Spleen (tissue), 11 donors: ENCODE measurements at regions not wholly inside any gene's neighbourhood (a gene's known extent, or its start where the extent isn't known, plus 50 kb on each side); places are given as distances from the start of the nearest gene placed in this dataset.

Experiments
- DNase-seq: peaks from one replicate; pipeline ENCODE4 v3.0.0-alpha.2; 2020
- H3K27ac ChIP-seq, 8 donors: fragments of 200-600 bp; sonication (generic) in 7 of 8; 1 replicate in 4 of 8; 2 replicates in 4 of 8; pipeline versions ENCODE4 v1.5.0 to v1.8.0; 2016 to 2021; ENCODE audit warnings: inconsistent platforms in 4 of 8, mild to moderate bottlenecking in 4 of 8, moderate library complexity in 1 of 8
- H3K27me3 ChIP-seq, 7 donors: fragments of 200-600 bp; sonication (generic) in 6 of 7; replicated peaks in 1 of 7; 1 replicate in 4 of 7; 2 replicates in 3 of 7; pipeline versions ENCODE4 v1.5.0 to v1.8.0; 2016 to 2021; ENCODE audit warnings: inconsistent platforms in 3 of 7, mild to moderate bottlenecking in 1 of 7
- H3K36me3 ChIP-seq, 6 donors: fragments of 200-600 bp; sonication (generic) in 5 of 6; 1 replicate in 4 of 6; 2 replicates in 2 of 6; pipeline versions ENCODE4 v1.5.0 to v1.8.0; 2016 to 2021; ENCODE audit warnings: inconsistent platforms in 2 of 6
- H3K4me1 ChIP-seq, 6 donors: fragments of 200-600 bp; sonication (generic) in 5 of 6; 1 replicate in 3 of 6; 2 replicates in 3 of 6; pipeline versions ENCODE4 v1.5.0 to v1.8.0; 2016 to 2021; ENCODE audit warnings: inconsistent platforms in 3 of 6
- H3K4me3 ChIP-seq, 8 donors: fragments of 200-600 bp; sonication (generic) in 7 of 8; 1 replicate in 4 of 8; 2 replicates in 4 of 8; pipeline versions ENCODE4 v1.5.0 to v1.8.0; 2016 to 2021; ENCODE audit warnings: inconsistent platforms in 4 of 8, mild to moderate bottlenecking in 4 of 8, moderate library complexity in 2 of 8
- H3K9me3 ChIP-seq, 8 donors: fragments of 200-600 bp; sonication (generic) in 7 of 8; 1 replicate in 4 of 8; 2 replicates in 4 of 8; pipeline versions ENCODE4 v1.5.0 to v1.8.0; 2016 to 2021; ENCODE audit warnings: inconsistent platforms in 4 of 8
- POLR2A ChIP-seq, 3 donors: fragments of 450-650 bp; IDR thresholded peaks; one replicate each; pipeline ENCODE4 v1.5.1; 2017; ENCODE audit warnings: antibody characterized with exemption in 3 of 3, mild to moderate bottlenecking in 1 of 3
- POLR2AphosphoS5 ChIP-seq, 3 donors: sonication (generic); formaldehyde crosslinking; IDR thresholded peaks; one replicate each; pipeline ENCODE4 v1.5.1; 2017; ENCODE audit warnings: antibody characterized with exemption in 3 of 3
- WGBS, 5 donors: extraction: QIAGEN DNeasy Blood & Tissue Kit in 3 of 5; methylation state at CpG; one replicate each; pipeline versions ENCODE4 v1.1.5 to v1.1.7; 2013 to 2018; 5-methylcytosine and 5-hydroxymethylcytosine counted together
- intact Hi-C: fragments of 100-400 bp; cut with DNase I; formaldehyde crosslinking; loops from one replicate; pipeline ENCODE4 v1.15.0; 2023; ENCODE audit warnings: low total_unique reads
- TF ChIP-seq, protein P1 (sequence below), 11 experiments: fragments of 200-600 bp in 7 of 11; fragments of 450-650 bp in 4 of 11; sonication (generic) in 4 of 11; IDR thresholded peaks in 8 of 11; conservative IDR thresholded peaks in 3 of 11; 1 replicate in 7 of 11; 2 replicates in 4 of 11; pipeline versions ENCODE4 v1.4.0 to v1.8.0; 2016 to 2021; ENCODE audit warnings: antibody characterized with exemption in 11 of 11, inconsistent platforms in 4 of 11, mild to moderate bottlenecking in 1 of 11
- donor health status: healthy with polysubstance abuse.
- donor health status: DM: no; HTN: no; CAD: no; lungs with moderate emphysema.
- donor health status: DM: no; HTN: no; CAD: no.
- donor health status: Bipolar disorder and iron deficiency.
- donor health status: healthy.
- donor health status: DM: no; HTN: no; CAD: no.
- donor health status: DM: yes; HTN: yes; CAD: no.

DNA sequence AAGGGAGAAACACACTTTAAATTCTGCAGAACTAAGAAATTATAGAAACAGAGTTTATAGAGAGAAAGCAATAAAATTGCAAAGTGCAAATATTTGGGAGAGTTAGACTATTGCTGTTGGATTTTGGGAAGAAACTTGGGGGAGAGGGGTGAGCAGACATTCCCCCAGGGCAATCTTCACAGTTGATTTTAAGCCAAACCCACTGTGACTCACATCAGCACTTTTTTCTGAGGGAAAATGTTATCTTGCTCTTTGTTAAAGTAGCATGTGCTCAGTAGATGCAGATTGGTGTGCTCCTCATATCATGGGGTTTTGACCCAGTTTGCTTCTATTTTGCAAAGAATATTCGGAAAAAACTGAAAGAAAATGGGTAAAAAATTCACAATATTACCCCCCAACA lies 367.6 kb downstream of the CDH11 start:
- Histone ChIP-seq H3K27me3 (no peaks in the 10 kb centered on the region), H3K4me3 (no peak overlapping the region), H3K9me3 (peaks cover 0 to 4% (median 0%) of the 10 kb centered on the region in 8 donors), H3K36me3 (no peaks in the 10 kb centered on the region), H3K27ac (no peak overlapping the region), H3K4me1 (no peaks in the 10 kb centered on the region)
- 68 to 75% (median 74%) methylated on average over 1 of the region's 1 CpG for WGBS, 5 donors
- DNase-seq = no peak
- TF ChIP-seq, protein P1, sequence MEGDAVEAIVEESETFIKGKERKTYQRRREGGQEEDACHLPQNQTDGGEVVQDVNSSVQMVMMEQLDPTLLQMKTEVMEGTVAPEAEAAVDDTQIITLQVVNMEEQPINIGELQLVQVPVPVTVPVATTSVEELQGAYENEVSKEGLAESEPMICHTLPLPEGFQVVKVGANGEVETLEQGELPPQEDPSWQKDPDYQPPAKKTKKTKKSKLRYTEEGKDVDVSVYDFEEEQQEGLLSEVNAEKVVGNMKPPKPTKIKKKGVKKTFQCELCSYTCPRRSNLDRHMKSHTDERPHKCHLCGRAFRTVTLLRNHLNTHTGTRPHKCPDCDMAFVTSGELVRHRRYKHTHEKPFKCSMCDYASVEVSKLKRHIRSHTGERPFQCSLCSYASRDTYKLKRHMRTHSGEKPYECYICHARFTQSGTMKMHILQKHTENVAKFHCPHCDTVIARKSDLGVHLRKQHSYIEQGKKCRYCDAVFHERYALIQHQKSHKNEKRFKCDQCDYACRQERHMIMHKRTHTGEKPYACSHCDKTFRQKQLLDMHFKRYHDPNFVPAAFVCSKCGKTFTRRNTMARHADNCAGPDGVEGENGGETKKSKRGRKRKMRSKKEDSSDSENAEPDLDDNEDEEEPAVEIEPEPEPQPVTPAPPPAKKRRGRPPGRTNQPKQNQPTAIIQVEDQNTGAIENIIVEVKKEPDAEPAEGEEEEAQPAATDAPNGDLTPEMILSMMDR (IDR thresholded peaks at IDR 0.05 in 8 of 11, conservative IDR thresholded peaks at IDR 0.05 in 3 of 11) = no peak
- intact Hi-C loops = no loop called here

DNA sequence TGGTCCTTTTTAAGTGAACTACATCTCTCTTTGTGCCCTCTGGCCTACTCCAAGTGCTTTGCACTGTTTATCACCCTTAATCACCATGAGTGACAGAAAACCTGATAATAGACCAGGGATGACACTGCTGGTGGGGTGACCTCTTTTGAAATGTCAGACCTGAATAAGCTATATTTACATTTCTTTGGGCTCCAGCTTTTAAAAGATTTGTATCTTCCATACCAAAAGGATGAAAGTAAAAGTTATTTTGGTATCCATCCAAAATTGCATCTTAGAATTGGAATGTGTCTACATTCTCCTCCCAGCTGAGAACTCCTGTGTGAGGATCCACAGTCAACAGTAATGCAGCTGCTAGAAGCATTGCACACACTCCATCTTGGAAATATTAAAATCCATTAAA lies 370.0 kb downstream of the CDH11 start:
- DNase-seq = no peak
- no peak overlapping the region for H3K27ac ChIP-seq
- no peak overlapping the region for H3K4me3 ChIP-seq
- no peaks in the 10 kb centered on the region for H3K4me1 ChIP-seq
- intact Hi-C loops = no loop called here
- H3K27me3 ChIP-seq = no peaks in the 10 kb centered on the region
- TF ChIP-seq, protein P1 (IDR thresholded peaks at IDR 0.05 in 8 of 11, conservative IDR thresholded peaks at IDR 0.05 in 3 of 11) = no peak
- TF ChIP-seq POLR2A (IDR thresholded peaks at IDR 0.05) (no peak), POLR2AphosphoS5 (IDR thresholded peaks at IDR 0.05) (no peak)
- peaks cover 0 to 11% (median 0%) of the 10 kb centered on the region in 8 donors for H3K9me3 ChIP-seq
- no peaks in the 10 kb centered on the region for H3K36me3 ChIP-seq

DNA sequence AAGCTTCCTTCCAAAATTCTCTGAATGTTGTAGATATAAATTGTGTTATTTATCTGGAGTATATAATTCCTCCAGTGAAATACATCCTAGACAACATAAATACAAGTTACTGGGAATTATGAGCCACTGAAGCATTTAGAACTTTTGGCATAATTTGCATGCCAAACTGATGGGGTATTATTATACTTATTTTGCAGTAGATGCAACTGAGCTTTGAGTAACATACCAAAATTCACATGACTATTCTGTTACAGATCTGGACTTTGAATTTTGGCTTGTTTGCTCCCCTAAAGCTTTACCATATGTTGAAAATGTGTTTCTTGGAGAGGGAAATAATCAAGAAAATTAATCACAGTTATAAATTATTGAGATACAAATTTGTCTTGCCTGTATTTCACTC lies 372.5 kb downstream of the CDH11 start:
- TF ChIP-seq, protein P1 (IDR thresholded peaks at IDR 0.05 in 8 of 11, conservative IDR thresholded peaks at IDR 0.05 in 3 of 11) = no peak
- no peak for TF ChIP-seq POLR2AphosphoS5 (IDR thresholded peaks at IDR 0.05)
- TF ChIP-seq POLR2A (IDR thresholded peaks at IDR 0.05) = no peak
- no peaks in the 10 kb centered on the region for H3K36me3 ChIP-seq
- H3K27me3 ChIP-seq = no peaks in the 10 kb centered on the region
- H3K4me1 ChIP-seq = no peaks in the 10 kb centered on the region
- H3K27ac ChIP-seq = no peak overlapping the region
- peaks cover 0 to 13% (median 0%) of the 10 kb centered on the region in 8 donors for H3K9me3 ChIP-seq
- no peak overlapping the region for H3K4me3 ChIP-seq
- no peak for DNase-seq
- intact Hi-C loops = no loop called here

DNA sequence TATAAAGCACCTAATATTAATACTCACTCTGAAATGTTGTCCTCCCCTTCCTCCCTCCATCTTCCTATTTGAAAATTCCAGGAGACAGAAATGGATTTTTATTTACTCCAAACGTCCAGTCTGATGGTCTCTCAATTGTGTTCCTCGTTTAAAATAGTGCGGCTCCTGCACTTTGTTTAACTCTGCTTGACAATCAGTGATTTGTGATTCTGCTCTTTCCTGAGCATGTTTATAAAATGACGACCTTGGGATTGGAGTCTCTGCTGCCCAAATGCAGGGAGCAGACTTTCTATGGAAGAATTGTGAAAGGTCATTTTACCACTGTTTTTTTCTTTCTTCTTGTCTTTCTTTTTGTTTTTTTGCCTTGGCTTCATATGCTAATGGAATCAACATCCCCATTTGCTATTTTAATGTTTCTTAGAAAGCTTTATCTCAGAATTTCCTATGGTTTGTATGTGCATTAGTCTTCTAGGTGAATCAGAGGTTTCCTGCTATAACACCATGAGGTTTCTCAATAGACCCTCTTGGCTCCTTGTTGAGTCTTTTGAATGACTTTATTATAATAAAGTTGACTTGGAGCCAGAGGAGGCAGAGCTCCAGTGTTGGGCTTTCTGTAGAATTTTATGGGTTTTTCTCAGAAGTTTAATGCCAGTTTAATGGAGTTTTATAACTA lies 376.5 kb downstream of the CDH11 start:
- Histone ChIP-seq H3K9me3 (peaks cover 0 to 13% (median 0%) of the 10 kb centered on the region in 8 donors), H3K4me3 (no peak overlapping the region), H3K36me3 (no peaks in the 10 kb centered on the region), H3K4me1 (no peaks in the 10 kb centered on the region), H3K27me3 (no peaks in the 10 kb centered on the region), H3K27ac (no peak overlapping the region)
- 14 to 26% (median 17%) methylated on average over 4 of the region's 4 CpGs for WGBS, 5 donors
- TF ChIP-seq POLR2A (IDR thresholded peaks at IDR 0.05) (no peak), POLR2AphosphoS5 (IDR thresholded peaks at IDR 0.05) (no peak)
- TF ChIP-seq, protein P1 (IDR thresholded peaks at IDR 0.05 in 8 of 11, conservative IDR thresholded peaks at IDR 0.05 in 3 of 11) = no peak
- intact Hi-C loops = no loop called here
- no peak for DNase-seq
